ENCODE measurements at regions not wholly inside any gene's neighbourhood (a gene's known extent, or its start where the extent isn't known, plus 50 kb on each side); places are given as distances from the start of the nearest gene placed in this dataset.
"Not testable (repeated sequence)": the region's sequence is repeated elsewhere in the genome, so short reads cannot be mapped to it uniquely, and the experiment has no call there.

DNA sequence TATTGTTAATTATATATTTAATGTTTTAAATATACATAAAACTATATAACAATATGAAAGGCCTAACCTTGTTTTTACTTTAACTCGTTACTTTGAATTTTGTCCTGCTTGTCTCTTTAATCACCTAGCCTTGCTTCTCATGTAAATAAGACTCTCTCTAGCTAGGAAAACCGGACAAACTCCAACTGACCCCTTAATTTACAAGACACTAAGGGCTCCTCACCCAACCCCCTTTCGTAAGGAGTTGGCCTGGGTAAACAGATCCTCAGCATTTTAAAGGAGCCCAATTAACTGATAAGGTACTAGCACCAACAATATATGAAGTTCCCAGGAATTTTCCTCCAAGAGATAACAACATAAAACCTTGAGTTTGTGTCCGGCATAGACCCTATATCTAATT is 1246.9 kb downstream of the JRKL start:
- ATAC-seq; H3K36me3 ChIP-seq (ENCODE audit: insufficient read depth); H3F3A ChIP-seq (replicated peaks; ENCODE audit: low read depth); H3K27ac ChIP-seq (ENCODE audit: low read depth); H3K27me3 Mint-ChIP-seq (ENCODE audit: insufficient read depth, low read depth, poor library complexity); H2AFZ ChIP-seq; H3K9me2 ChIP-seq (ENCODE audit: insufficient read depth); H4K20me1 ChIP-seq (replicated peaks; ENCODE audit: insufficient read depth); H3K27ac Mint-ChIP-seq; H3K79me2 ChIP-seq (replicated peaks; ENCODE audit: insufficient read depth): not testable (repeated sequence)
- Mint-ChIP-seq H3K9me3 (peaks cover 30% of the 10 kb centered on the region), H3K4me1 (peaks cover 31% of the 10 kb centered on the region), H3K4me3 (peak overlapping the region; percentile 58), H3K36me3 (ENCODE audit: low read depth) (peaks cover 28% of the 10 kb centered on the region; the same call in 2 of the 3 replicates)
- Histone ChIP-seq H3K27me3 (ENCODE audit: insufficient read depth) (peaks cover 17% of the 10 kb centered on the region), H3K4me2 (peak overlapping the region; percentile 8; the same call in 1 of the 2 replicates), H3K4me3 (peak overlapping the region; percentile 14; the same call in 1 of the 2 replicates), H3K4me1 (ENCODE audit: insufficient read depth) (peaks cover 25% of the 10 kb centered on the region)
- DNase-seq (ENCODE audit: low spot score) = peak; percentile 57
- TF ChIP-seq NANOG (IDR thresholded peaks at IDR 0.05; ENCODE audit: borderline replicate concordance) = peak; percentile 34; the same call in 1 of the 2 replicates
- TF ChIP-seq, protein P1, sequence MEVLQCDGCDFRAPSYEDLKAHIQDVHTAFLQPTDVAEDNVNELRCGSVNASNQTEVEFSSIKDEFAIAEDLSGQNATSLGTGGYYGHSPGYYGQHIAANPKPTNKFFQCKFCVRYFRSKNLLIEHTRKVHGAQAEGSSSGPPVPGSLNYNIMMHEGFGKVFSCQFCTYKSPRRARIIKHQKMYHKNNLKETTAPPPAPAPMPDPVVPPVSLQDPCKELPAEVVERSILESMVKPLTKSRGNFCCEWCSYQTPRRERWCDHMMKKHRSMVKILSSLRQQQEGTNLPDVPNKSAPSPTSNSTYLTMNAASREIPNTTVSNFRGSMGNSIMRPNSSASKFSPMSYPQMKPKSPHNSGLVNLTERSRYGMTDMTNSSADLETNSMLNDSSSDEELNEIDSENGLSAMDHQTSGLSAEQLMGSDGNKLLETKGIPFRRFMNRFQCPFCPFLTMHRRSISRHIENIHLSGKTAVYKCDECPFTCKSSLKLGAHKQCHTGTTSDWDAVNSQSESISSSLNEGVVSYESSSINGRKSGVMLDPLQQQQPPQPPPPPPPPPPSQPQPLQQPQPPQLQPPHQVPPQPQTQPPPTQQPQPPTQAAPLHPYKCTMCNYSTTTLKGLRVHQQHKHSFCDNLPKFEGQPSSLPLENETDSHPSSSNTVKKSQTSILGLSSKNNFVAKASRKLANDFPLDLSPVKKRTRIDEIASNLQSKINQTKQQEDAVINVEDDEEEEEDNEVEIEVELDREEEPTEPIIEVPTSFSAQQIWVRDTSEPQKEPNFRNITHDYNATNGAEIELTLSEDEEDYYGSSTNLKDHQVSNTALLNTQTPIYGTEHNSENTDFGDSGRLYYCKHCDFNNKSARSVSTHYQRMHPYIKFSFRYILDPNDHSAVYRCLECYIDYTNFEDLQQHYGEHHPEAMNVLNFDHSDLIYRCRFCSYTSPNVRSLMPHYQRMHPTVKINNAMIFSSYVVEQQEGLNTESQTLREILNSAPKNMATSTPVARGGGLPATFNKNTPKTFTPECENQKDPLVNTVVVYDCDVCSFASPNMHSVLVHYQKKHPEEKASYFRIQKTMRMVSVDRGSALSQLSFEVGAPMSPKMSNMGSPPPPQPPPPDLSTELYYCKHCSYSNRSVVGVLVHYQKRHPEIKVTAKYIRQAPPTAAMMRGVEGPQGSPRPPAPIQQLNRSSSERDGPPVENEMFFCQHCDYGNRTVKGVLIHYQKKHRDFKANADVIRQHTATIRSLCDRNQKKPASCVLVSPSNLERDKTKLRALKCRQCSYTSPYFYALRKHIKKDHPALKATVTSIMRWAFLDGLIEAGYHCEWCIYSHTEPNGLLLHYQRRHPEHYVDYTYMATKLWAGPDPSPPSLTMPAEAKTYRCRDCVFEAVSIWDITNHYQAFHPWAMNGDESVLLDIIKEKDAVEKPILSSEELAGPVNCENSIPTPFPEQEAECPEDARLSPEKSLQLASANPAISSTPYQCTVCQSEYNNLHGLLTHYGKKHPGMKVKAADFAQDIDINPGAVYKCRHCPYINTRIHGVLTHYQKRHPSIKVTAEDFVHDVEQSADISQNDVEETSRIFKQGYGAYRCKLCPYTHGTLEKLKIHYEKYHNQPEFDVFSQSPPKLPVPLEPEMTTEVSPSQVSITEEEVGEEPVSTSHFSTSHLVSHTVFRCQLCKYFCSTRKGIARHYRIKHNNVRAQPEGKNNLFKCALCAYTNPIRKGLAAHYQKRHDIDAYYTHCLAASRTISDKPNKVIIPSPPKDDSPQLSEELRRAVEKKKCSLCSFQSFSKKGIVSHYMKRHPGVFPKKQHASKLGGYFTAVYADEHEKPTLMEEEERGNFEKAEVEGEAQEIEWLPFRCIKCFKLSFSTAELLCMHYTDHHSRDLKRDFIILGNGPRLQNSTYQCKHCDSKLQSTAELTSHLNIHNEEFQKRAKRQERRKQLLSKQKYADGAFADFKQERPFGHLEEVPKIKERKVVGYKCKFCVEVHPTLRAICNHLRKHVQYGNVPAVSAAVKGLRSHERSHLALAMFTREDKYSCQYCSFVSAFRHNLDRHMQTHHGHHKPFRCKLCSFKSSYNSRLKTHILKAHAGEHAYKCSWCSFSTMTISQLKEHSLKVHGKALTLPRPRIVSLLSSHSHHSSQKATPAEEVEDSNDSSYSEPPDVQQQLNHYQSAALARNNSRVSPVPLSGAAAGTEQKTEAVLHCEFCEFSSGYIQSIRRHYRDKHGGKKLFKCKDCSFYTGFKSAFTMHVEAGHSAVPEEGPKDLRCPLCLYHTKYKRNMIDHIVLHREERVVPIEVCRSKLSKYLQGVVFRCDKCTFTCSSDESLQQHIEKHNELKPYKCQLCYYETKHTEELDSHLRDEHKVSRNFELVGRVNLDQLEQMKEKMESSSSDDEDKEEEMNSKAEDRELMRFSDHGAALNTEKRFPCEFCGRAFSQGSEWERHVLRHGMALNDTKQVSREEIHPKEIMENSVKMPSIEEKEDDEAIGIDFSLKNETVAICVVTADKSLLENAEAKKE (CRISPR knock-in tag; IDR thresholded peaks at IDR 0.05) = peak; percentile 30; the same call in 1 of the 2 replicates

DNA sequence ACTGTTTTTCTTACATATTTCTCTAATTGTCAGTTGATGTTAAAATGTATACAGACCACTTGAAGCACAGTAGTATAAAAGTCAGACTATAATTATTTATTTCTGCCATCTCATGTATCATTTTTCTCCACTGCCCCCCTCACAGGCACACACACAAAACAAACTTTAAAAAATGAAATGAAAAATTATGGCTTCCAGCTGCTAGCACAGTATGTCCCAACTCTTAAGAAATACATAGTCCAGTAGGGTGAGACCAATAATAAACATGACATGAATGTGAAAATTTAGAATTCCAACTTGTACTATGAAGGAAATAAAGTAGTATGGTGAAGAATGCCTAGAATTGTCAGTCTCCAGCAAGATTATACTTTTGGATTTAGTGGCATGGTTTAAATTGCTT is 1247.9 kb downstream of the JRKL start:
- Histone ChIP-seq H3K4me1 (ENCODE audit: insufficient read depth) (peaks cover 25% of the 10 kb centered on the region), H3K4me3 (no peak overlapping the region), H3K79me2 (replicated peaks; ENCODE audit: insufficient read depth) (no peaks in the 10 kb centered on the region), H3K27ac (ENCODE audit: low read depth) (no peak overlapping the region), H2AFZ (no peak overlapping the region), H4K20me1 (replicated peaks; ENCODE audit: insufficient read depth) (no peaks in the 10 kb centered on the region), H3F3A (replicated peaks; ENCODE audit: low read depth) (no peaks in the 10 kb centered on the region), H3K9me2 (ENCODE audit: insufficient read depth) (no peaks in the 10 kb centered on the region), H3K4me2 (peak overlapping the region; percentile 8), H3K27me3 (ENCODE audit: insufficient read depth) (peaks cover 17% of the 10 kb centered on the region), H3K36me3 (ENCODE audit: insufficient read depth) (no peaks in the 10 kb centered on the region)
- Mint-ChIP-seq H3K27me3 (ENCODE audit: insufficient read depth, low read depth, poor library complexity) (peaks cover 8% of the 10 kb centered on the region), H3K4me1 (peaks cover 31% of the 10 kb centered on the region), H3K36me3 (ENCODE audit: low read depth) (peaks cover 32% of the 10 kb centered on the region; the same call in 2 of the 3 replicates), H3K4me3 (no peak overlapping the region), H3K9me3 (peaks cover 33% of the 10 kb centered on the region), H3K27ac (no peak overlapping the region)
- DNase-seq (ENCODE audit: low spot score) (no peak), ATAC-seq (no peak)
- TF ChIP-seq, protein P2, sequence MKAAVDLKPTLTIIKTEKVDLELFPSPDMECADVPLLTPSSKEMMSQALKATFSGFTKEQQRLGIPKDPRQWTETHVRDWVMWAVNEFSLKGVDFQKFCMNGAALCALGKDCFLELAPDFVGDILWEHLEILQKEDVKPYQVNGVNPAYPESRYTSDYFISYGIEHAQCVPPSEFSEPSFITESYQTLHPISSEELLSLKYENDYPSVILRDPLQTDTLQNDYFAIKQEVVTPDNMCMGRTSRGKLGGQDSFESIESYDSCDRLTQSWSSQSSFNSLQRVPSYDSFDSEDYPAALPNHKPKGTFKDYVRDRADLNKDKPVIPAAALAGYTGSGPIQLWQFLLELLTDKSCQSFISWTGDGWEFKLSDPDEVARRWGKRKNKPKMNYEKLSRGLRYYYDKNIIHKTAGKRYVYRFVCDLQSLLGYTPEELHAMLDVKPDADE (IDR thresholded peaks at IDR 0.05) = no peak
- TF ChIP-seq NANOG (IDR thresholded peaks at IDR 0.05; ENCODE audit: borderline replicate concordance) (no peak), STAT1 (IDR thresholded peaks at IDR 0.05; ENCODE audit: unreplicated experiment) (no peak), EZH2 (IDR thresholded peaks at IDR 0.05; ENCODE audit: low read depth, unreplicated experiment) (no peak)
- TF ChIP-seq, protein P1 (CRISPR knock-in tag; IDR thresholded peaks at IDR 0.05) = no peak

Measured in GM23338 (cell line).